AG04450 (cell line): ENCODE measurements at regions not wholly inside any gene's neighbourhood (a gene's known extent, or its start where the extent isn't known, plus 50 kb on each side); places are given as distances from the start of the nearest gene placed in this dataset.

Experiments used
- CTCF ChIA-PET: fragments of 300-600, 350-600 bp; formaldehyde crosslinking; extraction: SDS; loops from one replicate; lab custom pipeline; 2022; ENCODE audit warnings: antibody characterized with exemption, inconsistent platforms; lab: Charles Lee
- POLR2A ChIA-PET: fragments of 350-600 bp; formaldehyde crosslinking; extraction: SDS; loops from one replicate; lab custom pipeline; 2021; ENCODE audit warnings: antibody characterized with exemption, inconsistent platforms; lab: Yijun Ruan, JAX
- DNase-seq: peaks from one replicate; pipeline ENCODE4 v3.0.0-alpha.2; 2011; ENCODE audit warnings: low read depth, low spot score
- H3K27ac ChIP-seq: one replicate; pipeline ENCODE4 v1.5.1; 2012; ENCODE audit warnings: low read depth, low read length, control low read depth
- H3K27me3 ChIP-seq: one replicate; pipeline ENCODE4 v1.6.0; 2012; ENCODE audit warnings: low read length; ENCODE audit not compliant: control insufficient read depth, insufficient read depth
- H3K4me3 ChIP-seq: 2 replicates; pipeline ENCODE4 v1.5.1; 2011; ENCODE audit warnings: mild to moderate bottlenecking, low read depth, low read length, control low read depth
- H3K9me3 ChIP-seq: 2 replicates; pipeline ENCODE4 v1.5.1; 2012; ENCODE audit warnings: low read length; ENCODE audit not compliant: control insufficient read depth, insufficient read depth
- TF ChIP-seq, protein P1 (sequence below): IDR thresholded peaks from 2 replicates; pipeline ENCODE4 v1.5.1; 2011; ENCODE audit warnings: low read depth, low read length, control low read depth, inconsistent platforms

DNA sequence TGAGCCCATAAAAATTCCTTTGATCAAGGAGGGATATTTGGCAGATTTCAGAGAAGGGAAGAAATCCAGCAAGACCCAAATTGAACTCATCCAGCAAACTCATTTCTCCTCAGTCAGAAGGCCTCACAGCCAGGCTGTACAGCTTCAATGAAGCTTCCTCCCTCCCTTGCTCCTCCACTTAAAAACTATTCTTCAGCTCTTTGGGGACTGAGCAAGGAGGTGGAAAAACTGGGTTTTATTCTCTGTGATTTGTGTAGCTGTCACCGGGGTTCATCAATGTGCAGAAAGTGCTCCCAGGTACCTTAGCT lies 158.7 kb upstream of the ZNF184 start:
- POLR2A ChIA-PET, result no interaction called here

GRCh38 chr6:27630727-27631608 lies 158.1 kb upstream of the ZNF184 start:
- TF ChIP-seq, protein P1, sequence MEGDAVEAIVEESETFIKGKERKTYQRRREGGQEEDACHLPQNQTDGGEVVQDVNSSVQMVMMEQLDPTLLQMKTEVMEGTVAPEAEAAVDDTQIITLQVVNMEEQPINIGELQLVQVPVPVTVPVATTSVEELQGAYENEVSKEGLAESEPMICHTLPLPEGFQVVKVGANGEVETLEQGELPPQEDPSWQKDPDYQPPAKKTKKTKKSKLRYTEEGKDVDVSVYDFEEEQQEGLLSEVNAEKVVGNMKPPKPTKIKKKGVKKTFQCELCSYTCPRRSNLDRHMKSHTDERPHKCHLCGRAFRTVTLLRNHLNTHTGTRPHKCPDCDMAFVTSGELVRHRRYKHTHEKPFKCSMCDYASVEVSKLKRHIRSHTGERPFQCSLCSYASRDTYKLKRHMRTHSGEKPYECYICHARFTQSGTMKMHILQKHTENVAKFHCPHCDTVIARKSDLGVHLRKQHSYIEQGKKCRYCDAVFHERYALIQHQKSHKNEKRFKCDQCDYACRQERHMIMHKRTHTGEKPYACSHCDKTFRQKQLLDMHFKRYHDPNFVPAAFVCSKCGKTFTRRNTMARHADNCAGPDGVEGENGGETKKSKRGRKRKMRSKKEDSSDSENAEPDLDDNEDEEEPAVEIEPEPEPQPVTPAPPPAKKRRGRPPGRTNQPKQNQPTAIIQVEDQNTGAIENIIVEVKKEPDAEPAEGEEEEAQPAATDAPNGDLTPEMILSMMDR, result no peak
- Histone ChIP-seq H3K4me3 (peak overlapping the region; percentile 42), H3K27ac (no peak overlapping the region), H3K9me3 (peaks cover 6% of the 10 kb centered on the region; the same call in 1 of the 2 replicates), H3K27me3 (no peaks in the 10 kb centered on the region)
- CTCF ChIA-PET, result no interaction called here
- POLR2A ChIA-PET, result no interaction called here
- no peak for DNase-seq

More for the DNA sequence above, 158.7 kb upstream of the ZNF184 start:
- H3K27me3 ChIP-seq, result no peaks in the 10 kb centered on the region
- H3K4me3 ChIP-seq, result no peak overlapping the region; the same call in 1 of the 2 replicates
- no peak for DNase-seq
- H3K27ac ChIP-seq, result no peak overlapping the region
- CTCF ChIA-PET, result no interaction called here
- TF ChIP-seq, protein P1, result no peak
- peaks cover 6% of the 10 kb centered on the region; the same call in 1 of the 2 replicates for H3K9me3 ChIP-seq

- Histone ChIP-seq H3K27me3 (no peaks in the 10 kb centered on the region), H3K27ac (no peak overlapping the region), H3K9me3 (no peaks in the 10 kb centered on the region), H3K4me3 (no peak overlapping the region)
- ChIA-PET CTCF (no interaction called here), POLR2A (no interaction called here)
- TF ChIP-seq, protein P1, result no peak
- no peak for DNase-seq
Measured at GRCh38 chr6:27624694-27625262, 151.9 kb upstream of the ZNF184 start.

DNA sequence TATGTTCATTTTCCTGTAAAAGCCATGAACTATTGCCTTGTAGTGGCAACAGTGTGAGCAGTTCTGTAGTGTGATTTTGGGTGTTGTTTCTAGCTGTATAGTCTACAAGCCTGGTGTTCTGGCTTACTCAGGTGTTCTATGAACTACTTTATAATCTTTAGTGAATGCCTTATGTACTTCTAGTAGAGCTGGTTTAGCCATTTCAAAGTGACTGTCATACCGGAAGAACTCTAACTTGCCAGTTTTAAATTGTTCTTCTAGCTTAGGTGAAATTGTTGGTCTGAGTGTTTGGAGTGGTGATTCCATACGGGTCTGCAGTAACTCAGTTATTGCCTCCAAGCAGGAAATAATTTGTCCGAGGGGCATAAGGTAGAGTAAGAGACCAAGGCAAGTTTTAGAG lies 150.2 kb upstream of the ZNF184 start:
- Histone ChIP-seq H3K4me3 (no peak overlapping the region), H3K9me3 (no peaks in the 10 kb centered on the region), H3K27ac (no peak overlapping the region), H3K27me3 (no peaks in the 10 kb centered on the region)
- POLR2A ChIA-PET, result no interaction called here
- DNase-seq, result no peak
- TF ChIP-seq, protein P1, result no peak
- CTCF ChIA-PET, result no interaction called here

- Histone ChIP-seq H3K27me3 (no peaks in the 10 kb centered on the region), H3K27ac (no peak overlapping the region), H3K9me3 (no peaks in the 10 kb centered on the region), H3K4me3 (no peak overlapping the region)
- DNase-seq, result no peak
- ChIA-PET POLR2A (no interaction called here), CTCF (no interaction called here)
- TF ChIP-seq, protein P1, result no peak
Measured at GRCh38 chr6:27619436-27619835, 146.5 kb upstream of the ZNF184 start.
